ENCODE measurements at regions not wholly inside any gene's neighbourhood (a gene's known extent, or its start where the extent isn't known, plus 50 kb on each side); places are given as distances from the start of the nearest gene placed in this dataset.

GRCh38 chr2:3079959-3080948 lies 297.4 kb downstream of the EIPR1 start:
- CTCF ChIA-PET: no interaction called here

More at GRCh38 chr2:3079959-3080948, 297.4 kb downstream of the EIPR1 start:
- DNase-seq (no peak), ATAC-seq (ENCODE audit: low read depth) (no peak)
- POLR2A ChIA-PET: no interaction called here
- H2AFZ ChIP-seq (ENCODE audit: insufficient read depth, low read depth, low read length, poor library complexity, severe bottlenecking): no peak overlapping the region
- Mint-ChIP-seq H3K4me3 (no peak overlapping the region), H3K9me3 (ENCODE audit: insufficient read depth) (no peaks in the 10 kb centered on the region), H3K4me1 (no peaks in the 10 kb centered on the region), H3K27ac (no peak overlapping the region), H3K27me3 (peaks cover 12% of the 10 kb centered on the region)
- 85% methylated on average over 11 of the region's 14 CpGs for WGBS (ENCODE audit: insufficient coverage)
- no peak overlapping the region for H3K27ac ChIP-seq (ENCODE audit: low read length in 2 of 2)
- H3K79me2 ChIP-seq (ENCODE audit: control insufficient read depth, insufficient read depth, low read length): peaks cover 3% of the 10 kb centered on the region
- intact Hi-C loops (cut with micrococcal nuclease): no loop called here
- H3K9ac ChIP-seq (ENCODE audit: low read length): no peak overlapping the region
- no peaks in the 10 kb centered on the region for H4K20me1 ChIP-seq (ENCODE audit: control insufficient read depth, insufficient read depth, low read length, poor library complexity, severe bottlenecking)
- H3K36me3 ChIP-seq (replicated peaks in 1 of 2; ENCODE audit: control extremely low read depth in 1 of 2, control insufficient read depth in 1 of 2, extremely low read depth in 1 of 2, insufficient read depth in 2 of 2, low read length in 1 of 2): no peaks in the 10 kb centered on the region
- H3K9me3 ChIP-seq (ENCODE audit: control extremely low read depth in 1 of 3, control insufficient read depth in 2 of 3, insufficient read depth in 1 of 3, low read length in 2 of 3): peaks cover 0 to 3% (median 0%) of the 10 kb centered on the region in 3 donors
- H3K4me3 ChIP-seq (ENCODE audit: control extremely low read depth in 1 of 5, extremely low read depth in 1 of 5, insufficient read depth in 1 of 5, low read depth in 2 of 5, low read length in 4 of 5): no peak overlapping the region
- no peaks in the 10 kb centered on the region for H3K4me1 ChIP-seq (ENCODE audit: control insufficient read depth in 2 of 2, insufficient read depth in 2 of 2, low read length in 2 of 2)
- TF ChIP-seq EZH2 (IDR thresholded peaks at IDR 0.05; ENCODE audit: borderline replicate concordance, insufficient read depth, low read depth, low read length, poor library complexity, severe bottlenecking) (no peak), CTCF (IDR thresholded peaks at IDR 0.05) (no peak)
- H3K4me2 ChIP-seq (replicated peaks; ENCODE audit: low read depth, low read length, poor library complexity, severe bottlenecking): no peak overlapping the region
- peaks cover 0 to 4% (median 0%) of the 10 kb centered on the region in 4 experiments for H3K27me3 ChIP-seq (replicated peaks in 1 of 4; ENCODE audit: control extremely low read depth in 1 of 4, control insufficient read depth in 3 of 4, insufficient read depth in 4 of 4, low read length in 3 of 4)
